Gastrocnemius medialis (tissue), 4 donors: ENCODE measurements at regions not wholly inside any gene's neighbourhood (a gene's known extent, or its start where the extent isn't known, plus 50 kb on each side); places are given as distances from the start of the nearest gene placed in this dataset.

Experiments
- ATAC-seq, 2 donors: fragments of 150-250 bp; one replicate each; pipeline ENCODE4 v1.9.1; 2016
- DNase-seq, 2 donors: peaks; one replicate each; pipeline ENCODE4 v3.0.0-alpha.2; 2019
- H3K27ac ChIP-seq, 4 donors: fragments of 200-600 bp; sonication (generic); 1 replicate in 1 of 4; 2 replicates in 3 of 4; pipeline ENCODE4 v1.5.1; 2016 to 2018; ENCODE audit warnings: mild to moderate bottlenecking in 2 of 4, moderate library complexity in 1 of 4
- H3K27me3 ChIP-seq, 3 donors: fragments of 200-600 bp; sonication (generic) in 2 of 3; 1 replicate in 1 of 3; 2 replicates in 2 of 3; pipeline versions ENCODE4 v1.5.1 to v1.6.0; 2016 to 2019; ENCODE audit warnings: mild to moderate bottlenecking in 1 of 3, moderate library complexity in 1 of 3
- H3K36me3 ChIP-seq, 2 donors: fragments of 200-600 bp; sonication (generic) in 1 of 2; one replicate each; pipeline ENCODE4 v1.5.1; 2017 to 2018
- H3K4me1 ChIP-seq, 2 donors: fragments of 200-600 bp; sonication (generic) in 1 of 2; one replicate each; pipeline ENCODE4 v1.5.1; 2016 to 2017; ENCODE audit warnings: mild to moderate bottlenecking in 2 of 2
- H3K4me3 ChIP-seq, 4 donors: fragments of 200-600 bp; sonication (generic) in 3 of 4; 1 replicate in 1 of 4; 2 replicates in 3 of 4; pipeline ENCODE4 v1.5.1; 2016 to 2019; ENCODE audit warnings: mild to moderate bottlenecking in 2 of 4
- H3K9me3 ChIP-seq, 3 donors: fragments of 200-600 bp; sonication (generic) in 2 of 3; 1 replicate in 1 of 3; 2 replicates in 2 of 3; pipeline ENCODE4 v1.5.1; 2016 to 2019
- CTCF ChIP-seq, 5 experiments: fragments of 450-650 bp in 3 of 5; fragments of 200-600 bp in 2 of 5; sonication (generic) in 2 of 5; IDR thresholded peaks in 4 of 5; conservative IDR thresholded peaks in 1 of 5; 1 replicate in 4 of 5; 2 replicates in 1 of 5; pipeline ENCODE4 v1.5.1; 2016 to 2019; ENCODE audit warnings: antibody characterized with exemption in 5 of 5, mild to moderate bottlenecking in 3 of 5, moderate library complexity in 3 of 5
- POLR2A ChIP-seq, 2 donors: fragments of 450-650 bp; IDR thresholded peaks; one replicate each; pipeline ENCODE4 v1.6.1; 2017; ENCODE audit warnings: antibody characterized with exemption in 2 of 2, mild to moderate bottlenecking in 2 of 2, moderate library complexity in 2 of 2
- in situ Hi-C, 4 donors: fragments of 200-750 bp; cut with MboI; loops; one replicate each; pipeline versions ENCODE4 v1.15.0 to v1.8.0; 2017; ENCODE audit warnings: low sequenced_read_pairs in 4 of 4
- intact Hi-C: fragments of 100-400 bp; cut with DNase I; formaldehyde crosslinking; loops from one replicate; pipeline ENCODE4 v1.15.1; 2023; ENCODE audit warnings: low total_unique reads

DNA sequence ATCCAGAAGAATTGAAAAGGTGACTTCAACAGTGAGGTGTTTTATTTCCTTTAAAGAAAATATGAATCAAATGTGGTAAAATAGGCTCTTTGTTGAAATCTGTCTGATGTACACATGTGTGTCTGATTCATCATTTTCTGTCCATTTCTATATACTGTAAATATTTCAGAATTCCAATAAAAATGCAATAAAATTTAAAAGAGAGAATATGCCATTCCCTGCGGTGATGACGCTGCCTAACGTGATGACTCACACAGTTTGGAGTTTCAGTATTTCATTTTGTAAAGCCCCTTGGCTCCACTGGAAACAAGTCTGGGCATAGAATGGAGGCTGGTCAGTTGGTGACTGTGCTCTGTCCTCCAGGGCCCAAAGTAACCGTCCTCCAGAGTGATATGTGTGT is 482.5 kb upstream of the CDH5 start:
- Histone ChIP-seq H3K4me3 (no peak overlapping the region), H3K36me3 (no peaks in the 10 kb centered on the region), H3K27me3 (no peaks in the 10 kb centered on the region), H3K27ac (no peak overlapping the region), H3K4me1 (no peaks in the 10 kb centered on the region), H3K9me3 (no peaks in the 10 kb centered on the region)
- in situ Hi-C loops (no loop called here), intact Hi-C loops (no loop called here)
- ATAC-seq, result no peak
- DNase-seq, result no peak
- TF ChIP-seq POLR2A (IDR thresholded peaks at IDR 0.05), result no peak
- TF ChIP-seq CTCF (IDR thresholded peaks at IDR 0.05 in 4 of 5, conservative IDR thresholded peaks at IDR 0.05 in 1 of 5), result no peak

- no peak overlapping the region for H3K27ac ChIP-seq
- H3K4me1 ChIP-seq, result no peaks in the 10 kb centered on the region
- intact Hi-C loops, result no loop called here
- ATAC-seq (no peak), DNase-seq (no peak)
- no peaks in the 10 kb centered on the region for H3K36me3 ChIP-seq
- in situ Hi-C loops, result no loop called here
- H3K27me3 ChIP-seq, result no peaks in the 10 kb centered on the region
- H3K4me3 ChIP-seq, result no peak overlapping the region
- H3K9me3 ChIP-seq, result no peaks in the 10 kb centered on the region
- TF ChIP-seq CTCF (IDR thresholded peaks at IDR 0.05 in 4 of 5, conservative IDR thresholded peaks at IDR 0.05 in 1 of 5), result no peak
- TF ChIP-seq POLR2A (IDR thresholded peaks at IDR 0.05), result no peak
These were observed 488.1 kb upstream of the CDH5 start for GRCh38 chr16:65878347-65878746.

- Histone ChIP-seq H3K9me3 (no peaks in the 10 kb centered on the region), H3K36me3 (no peaks in the 10 kb centered on the region), H3K4me1 (no peaks in the 10 kb centered on the region), H3K4me3 (no peak overlapping the region), H3K27ac (no peak overlapping the region), H3K27me3 (no peaks in the 10 kb centered on the region)
- in situ Hi-C loops, result no loop called here
- DNase-seq (no peak), ATAC-seq (no peak)
- no peak for TF ChIP-seq POLR2A (IDR thresholded peaks at IDR 0.05)
- TF ChIP-seq CTCF (IDR thresholded peaks at IDR 0.05 in 4 of 5, conservative IDR thresholded peaks at IDR 0.05 in 1 of 5), result no peak
- intact Hi-C loops, result no loop called here
These were observed 489.9 kb upstream of the CDH5 start for GRCh38 chr16:65876624-65877023.

- TF ChIP-seq CTCF (IDR thresholded peaks at IDR 0.05 in 4 of 5, conservative IDR thresholded peaks at IDR 0.05 in 1 of 5) (no peak), POLR2A (IDR thresholded peaks at IDR 0.05) (no peak)
- ATAC-seq (no peak), DNase-seq (no peak)
- no peaks in the 10 kb centered on the region for H3K9me3 ChIP-seq
- no peaks in the 10 kb centered on the region for H3K27me3 ChIP-seq
- H3K4me3 ChIP-seq, result no peak overlapping the region
- H3K27ac ChIP-seq, result no peak overlapping the region
- in situ Hi-C loops (no loop called here), intact Hi-C loops (no loop called here)
- no peaks in the 10 kb centered on the region for H3K4me1 ChIP-seq
- H3K36me3 ChIP-seq, result no peaks in the 10 kb centered on the region
These were observed 490.5 kb upstream of the CDH5 start for GRCh38 chr16:65876056-65876408.

DNA sequence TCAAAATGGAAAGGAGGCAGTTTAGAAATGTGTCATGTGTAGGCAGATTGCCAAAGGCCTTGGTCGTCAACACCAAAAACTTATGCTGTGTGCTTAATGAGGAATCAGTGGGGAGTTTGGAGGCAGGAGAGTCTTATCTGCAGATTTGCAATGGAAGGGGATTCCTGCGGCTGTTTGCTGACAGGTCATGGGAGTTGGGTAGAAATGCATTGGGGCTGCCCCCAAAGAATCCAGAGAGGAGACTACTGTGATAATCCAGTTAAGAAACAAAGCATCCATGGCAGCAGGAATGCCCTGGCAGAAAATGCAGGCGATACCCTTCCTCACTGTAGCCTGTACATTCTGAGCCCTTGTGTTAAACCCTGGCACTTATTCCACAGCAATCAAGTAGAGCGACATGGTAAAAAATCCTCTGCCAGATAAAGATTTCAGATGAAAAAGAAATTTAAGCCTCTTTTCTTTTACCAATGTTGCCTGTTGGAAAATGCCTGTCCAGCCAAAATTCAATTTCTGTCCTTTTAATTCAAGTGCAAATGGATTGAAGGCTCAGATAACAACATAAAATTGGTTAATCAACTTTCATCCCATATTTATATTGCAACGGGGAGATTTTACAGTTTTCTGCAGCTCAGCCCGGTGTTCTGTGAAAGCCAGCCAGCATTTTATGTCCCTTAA is 491.0 kb upstream of the CDH5 start:
- ATAC-seq (no peak), DNase-seq (no peak)
- H3K27me3 ChIP-seq, result no peaks in the 10 kb centered on the region
- TF ChIP-seq POLR2A (IDR thresholded peaks at IDR 0.05) (no peak), CTCF (IDR thresholded peaks at IDR 0.05 in 4 of 5, conservative IDR thresholded peaks at IDR 0.05 in 1 of 5) (no peak)
- no peaks in the 10 kb centered on the region for H3K9me3 ChIP-seq
- in situ Hi-C loops (no loop called here), intact Hi-C loops (no loop called here)
- no peaks in the 10 kb centered on the region for H3K4me1 ChIP-seq
- no peak overlapping the region for H3K4me3 ChIP-seq
- H3K27ac ChIP-seq, result no peak overlapping the region
- no peaks in the 10 kb centered on the region for H3K36me3 ChIP-seq
